OCI-LY1 (cell line): ENCODE measurements at regions not wholly inside any gene's neighbourhood (a gene's known extent, or its start where the extent isn't known, plus 50 kb on each side); places are given as distances from the start of the nearest gene placed in this dataset.

ENCODE experiments used
- H2AFZ ChIP-seq: fragments of 200-600 bp; sonication (generic), shearing (Covaris generic); 2 replicates; pipeline ENCODE4 v1.6.0; 2014; ENCODE audit warnings: antibody characterized with exemption, mild to moderate bottlenecking, low read length
- H3F3A ChIP-seq: fragments of 200-600 bp; sonication (generic), shearing (Covaris generic); 2 replicates; pipeline ENCODE4 v1.6.0; 2014; ENCODE audit warnings: mild to moderate bottlenecking, antibody characterized with exemption, low read length, moderate library complexity; ENCODE audit not compliant: insufficient read depth
- H3K27ac ChIP-seq: fragments of 200-600 bp; sonication (generic); 2 replicates; pipeline ENCODE4 v1.5.1; 2014; ENCODE audit warnings: low read length, mixed run types, mild to moderate bottlenecking, low read depth; ENCODE audit not compliant: poor library complexity, severe bottlenecking
- H3K27me3 ChIP-seq: fragments of 200-600 bp; sonication (generic); 2 replicates; pipeline ENCODE4 v1.6.0; 2014; ENCODE audit warnings: antibody characterized with exemption, mild to moderate bottlenecking, low read length, moderate library complexity; ENCODE audit not compliant: insufficient read depth
- H3K36me3 ChIP-seq: fragments of 200-600 bp; sonication (generic); 2 replicates; pipeline ENCODE4 v1.6.1; 2014; ENCODE audit warnings: mild to moderate bottlenecking, antibody characterized with exemption, low read length, moderate library complexity, mixed read lengths; ENCODE audit not compliant: insufficient read depth
- H3K4me1 ChIP-seq: fragments of 200-600 bp; sonication (generic); 2 replicates; pipeline ENCODE4 v1.5.1; 2014; ENCODE audit warnings: mild to moderate bottlenecking, low read length, moderate library complexity; ENCODE audit not compliant: insufficient read depth, severe bottlenecking
- H3K4me2 ChIP-seq: fragments of 200-600 bp; sonication (generic), shearing (Covaris generic); 2 replicates; pipeline ENCODE4 v1.6.1; 2014; ENCODE audit warnings: low read length
- H3K4me3 ChIP-seq: fragments of 200-600 bp; sonication (generic); 2 replicates; pipeline ENCODE4 v1.5.1; 2014; ENCODE audit warnings: low read length, low read depth, mild to moderate bottlenecking, mixed read lengths; ENCODE audit not compliant: poor library complexity, severe bottlenecking
- H3K79me2 ChIP-seq: fragments of 200-600 bp; shearing (Covaris generic); 2 replicates; pipeline ENCODE4 v1.6.1; 2016; ENCODE audit warnings: mixed run types, low read length, mixed read lengths; ENCODE audit not compliant: insufficient read depth
- H3K9ac ChIP-seq: fragments of 200-600 bp; sonication (generic), shearing (Covaris generic); 2 replicates; pipeline ENCODE4 v1.6.1; 2014; ENCODE audit warnings: mild to moderate bottlenecking, low read length, mixed read lengths
- H3K9me2 ChIP-seq: fragments of 200-600 bp; sonication (generic), shearing (Covaris generic); 2 replicates; pipeline ENCODE4 v1.6.1; 2014; ENCODE audit warnings: low read depth, mild to moderate bottlenecking, low read length, mixed read lengths
- H3K9me3 ChIP-seq: fragments of 200-600 bp; shearing (Covaris generic); 2 replicates; pipeline ENCODE4 v1.6.1; 2014; ENCODE audit warnings: low read length, mixed read lengths
- H4K20me1 ChIP-seq: fragments of 200-600 bp; sonication (generic), shearing (Covaris generic); 2 replicates; pipeline ENCODE4 v1.6.0; 2016; ENCODE audit warnings: mild to moderate bottlenecking, low read length; ENCODE audit not compliant: insufficient read depth
- CTCF ChIP-seq: fragments of 200-600 bp; sonication (generic), shearing (Covaris generic); IDR thresholded peaks from 2 replicates; pipeline ENCODE4 v1.5.1; 2017; ENCODE audit warnings: mild to moderate bottlenecking, antibody characterized with exemption, low read length, moderate library complexity, mixed read lengths
- EZH2 ChIP-seq: fragments of 200-600 bp; sonication (generic), shearing (Covaris generic); IDR thresholded peaks from 2 replicates; pipeline ENCODE4 v1.8.0; 2017; ENCODE audit warnings: borderline replicate concordance, mixed run types, mild to moderate bottlenecking, antibody characterized with exemption, low read length, moderate library complexity, mixed read lengths

- Histone ChIP-seq H3K27me3 (no peaks in the 10 kb centered on the region), H4K20me1 (no peaks in the 10 kb centered on the region)
- TF ChIP-seq CTCF (no peak), EZH2 (no peak)
Observed at GRCh38 chr2:187920511-187920910, 366.3 kb upstream of the TFPI start.

GRCh38 chr2:187922846-187923245, 368.6 kb upstream of the TFPI start:
- Histone ChIP-seq H3K27ac (no peak overlapping the region), H3K27me3 (no peaks in the 10 kb centered on the region), H3K4me1 (no peaks in the 10 kb centered on the region), H3K9me2 (no peaks in the 10 kb centered on the region), H3K36me3 (no peaks in the 10 kb centered on the region), H3K9ac (no peak overlapping the region), H3K4me2 (no peak overlapping the region), H3F3A (no peaks in the 10 kb centered on the region), H3K79me2 (no peaks in the 10 kb centered on the region), H2AFZ (no peak overlapping the region), H3K9me3 (no peaks in the 10 kb centered on the region), H4K20me1 (no peaks in the 10 kb centered on the region), H3K4me3 (no peak overlapping the region)
- TF ChIP-seq CTCF, result no peak
- no peak for TF ChIP-seq EZH2

More at GRCh38 chr2:187920511-187920910, 366.3 kb upstream of the TFPI start:
- Histone ChIP-seq H3K36me3 (no peaks in the 10 kb centered on the region), H3K9ac (no peak overlapping the region), H3K4me1 (no peaks in the 10 kb centered on the region), H3F3A (no peaks in the 10 kb centered on the region), H3K4me3 (no peak overlapping the region), H3K27ac (no peak overlapping the region), H3K9me3 (no peaks in the 10 kb centered on the region), H3K4me2 (no peak overlapping the region), H3K79me2 (no peaks in the 10 kb centered on the region), H3K9me2 (no peaks in the 10 kb centered on the region), H2AFZ (no peak overlapping the region)

GRCh38 chr2:187924293-187924692, 367.4 kb upstream of the GULP1 start:
- Histone ChIP-seq H3K9ac (no peak overlapping the region), H3F3A (no peaks in the 10 kb centered on the region), H4K20me1 (no peaks in the 10 kb centered on the region), H3K9me3 (no peaks in the 10 kb centered on the region), H3K9me2 (no peaks in the 10 kb centered on the region), H3K4me1 (no peaks in the 10 kb centered on the region), H3K4me2 (no peak overlapping the region), H3K4me3 (no peak overlapping the region), H3K79me2 (no peaks in the 10 kb centered on the region), H3K27me3 (no peaks in the 10 kb centered on the region), H3K36me3 (no peaks in the 10 kb centered on the region), H3K27ac (no peak overlapping the region), H2AFZ (no peak overlapping the region)
- TF ChIP-seq CTCF (no peak), EZH2 (no peak)
